NCI-H146 treated with DMSO at 0.1 percent for 48 hours (cell line): ENCODE measurements at regions not wholly inside any gene's neighbourhood (a gene's known extent, or its start where the extent isn't known, plus 50 kb on each side); places are given as distances from the start of the nearest gene placed in this dataset.
A peak's percentile ranks its signal among the peaks of the same experiment; 100 is the strongest.

Experiments
- DNase-seq: peaks from one replicate; lab custom pipeline; 2025; ENCODE audit not compliant: unreplicated experiment; lab: John Stamatoyannopoulos, UW

GRCh38 chr3:130259166-130259874, 86.2 kb upstream of the COL6A5 start:
- DNase-seq = no peak

DNA sequence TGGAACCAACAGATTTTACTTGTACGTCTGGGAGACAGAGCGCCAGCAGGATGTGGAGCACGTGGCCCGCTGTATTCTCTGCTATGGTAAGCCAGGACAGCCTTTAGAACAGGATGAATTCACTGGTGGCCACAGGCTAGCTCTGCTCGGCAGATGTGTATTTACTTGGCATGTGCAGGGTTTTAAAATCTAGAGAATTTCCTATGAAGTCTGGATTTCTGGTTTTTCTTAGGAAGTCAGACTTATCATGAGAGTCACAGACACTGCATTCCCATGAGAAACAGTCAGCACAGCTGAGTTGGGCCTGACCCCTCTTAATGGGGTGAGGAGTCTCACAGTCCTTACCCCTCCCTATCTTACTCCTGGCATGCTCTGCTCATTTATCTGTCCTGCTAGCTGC, 84.6 kb upstream of the COL6A5 start:
- DNase-seq = no peak

DNA sequence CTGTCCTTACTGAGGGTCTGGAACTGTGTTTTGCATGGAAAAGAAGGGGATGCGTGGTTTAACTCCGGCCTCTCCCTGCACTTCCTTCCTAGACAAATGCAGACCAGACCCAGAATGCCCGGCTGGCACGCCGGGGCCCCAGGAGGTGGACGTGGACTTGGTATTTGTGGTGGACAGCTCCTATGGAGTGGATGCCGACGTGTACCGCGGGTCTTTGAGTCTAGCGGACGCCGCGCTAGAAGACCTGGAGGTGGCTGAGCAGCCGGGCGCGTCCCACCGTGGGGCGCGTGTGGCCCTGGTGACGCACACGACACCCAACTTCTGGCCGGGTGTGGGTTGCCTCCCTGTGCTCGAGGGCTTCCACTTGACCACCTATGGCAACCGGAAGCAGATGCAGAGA, 81.8 kb upstream of the COL6A5 start:
- no peak for DNase-seq

GRCh38 chr3:130266817-130267216, 78.7 kb upstream of the COL6A5 start:
- no peak for DNase-seq

DNA sequence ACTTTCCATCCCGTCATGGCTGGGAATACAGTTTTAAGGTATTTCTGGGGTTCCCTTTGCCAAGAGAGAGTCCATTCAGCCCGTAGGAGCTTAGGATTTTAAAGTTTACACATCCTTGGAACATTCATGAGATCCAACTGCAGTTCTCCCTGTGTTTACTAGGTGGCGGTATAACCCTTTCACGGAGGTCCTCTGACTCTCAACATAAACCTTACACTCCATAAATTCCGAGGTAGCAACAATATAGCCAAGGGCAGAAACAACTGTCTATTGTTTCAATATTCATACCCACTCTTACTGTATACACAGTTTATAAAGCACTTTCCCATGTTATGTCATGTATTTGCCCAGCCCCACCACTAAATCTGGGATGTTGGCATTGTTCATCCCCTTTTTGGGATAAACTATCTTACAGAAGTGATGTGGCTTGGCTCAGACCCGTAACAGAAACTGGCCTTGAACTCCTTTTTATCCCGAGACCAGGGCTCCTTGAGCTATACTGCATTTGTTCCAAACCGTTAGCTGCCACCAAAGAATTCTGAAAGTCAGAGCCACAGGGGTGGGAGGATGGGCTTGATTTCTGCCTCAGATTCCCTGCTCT, 69.2 kb upstream of the COL6A5 start:
- DNase-seq = peak; percentile 22

DNA sequence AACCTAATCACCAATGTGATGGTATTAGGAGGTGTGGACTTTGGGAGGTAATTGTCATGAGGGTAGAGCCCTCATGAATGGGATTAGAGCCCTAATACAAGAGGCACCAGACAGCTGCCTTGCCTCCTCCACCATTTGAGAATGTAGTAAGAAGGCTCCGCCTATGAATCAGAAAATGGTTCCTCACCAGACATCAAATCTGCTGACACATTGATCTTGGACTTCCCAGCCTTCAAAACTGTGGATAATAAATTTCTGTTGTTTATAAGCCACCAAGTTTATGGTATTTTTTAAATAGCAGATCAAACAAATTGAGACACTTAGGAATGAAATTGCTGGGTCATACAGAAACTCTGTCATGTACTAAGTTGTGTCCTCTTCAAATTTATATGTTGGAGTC, 56.8 kb upstream of the COL6A5 start:
- no peak for DNase-seq

GRCh38 chr3:130291148-130291547, 54.3 kb upstream of the COL6A5 start:
- no peak for DNase-seq

- DNase-seq = no peak
Observed at GRCh38 chr3:130293247-130293646, 52.2 kb upstream of the COL6A5 start.
